ENCODE measurements at regions not wholly inside any gene's neighbourhood (a gene's known extent, or its start where the extent isn't known, plus 50 kb on each side); places are given as distances from the start of the nearest gene placed in this dataset.

GRCh38 chr4:60809486-60809800 lies 390.7 kb upstream of the ADGRL3 start:
- Histone ChIP-seq H3K9me3 (no peaks in the 10 kb centered on the region), H3K36me3 (replicated peaks) (no peaks in the 10 kb centered on the region), H3K4me3 (no peak overlapping the region), H3K4me1 (no peaks in the 10 kb centered on the region), H3K27me3 (ENCODE audit: low read depth) (no peaks in the 10 kb centered on the region)
- DNase-seq (ENCODE audit: low spot score in 2 of 2) = no peak
- in situ Hi-C loops (cut with MboI; ENCODE audit: low sequenced_read_pairs) = no loop called here

GRCh38 chr4:60812811-60813210 lies 387.3 kb upstream of the ADGRL3 start:
- DNase-seq (ENCODE audit: low spot score in 2 of 2) = no peak
- in situ Hi-C loops (cut with MboI; ENCODE audit: low sequenced_read_pairs) = no loop called here
- Histone ChIP-seq H3K36me3 (replicated peaks) (no peaks in the 10 kb centered on the region), H3K4me1 (no peaks in the 10 kb centered on the region), H3K9me3 (no peaks in the 10 kb centered on the region), H3K4me3 (no peak overlapping the region), H3K27me3 (ENCODE audit: low read depth) (no peaks in the 10 kb centered on the region)

DNA sequence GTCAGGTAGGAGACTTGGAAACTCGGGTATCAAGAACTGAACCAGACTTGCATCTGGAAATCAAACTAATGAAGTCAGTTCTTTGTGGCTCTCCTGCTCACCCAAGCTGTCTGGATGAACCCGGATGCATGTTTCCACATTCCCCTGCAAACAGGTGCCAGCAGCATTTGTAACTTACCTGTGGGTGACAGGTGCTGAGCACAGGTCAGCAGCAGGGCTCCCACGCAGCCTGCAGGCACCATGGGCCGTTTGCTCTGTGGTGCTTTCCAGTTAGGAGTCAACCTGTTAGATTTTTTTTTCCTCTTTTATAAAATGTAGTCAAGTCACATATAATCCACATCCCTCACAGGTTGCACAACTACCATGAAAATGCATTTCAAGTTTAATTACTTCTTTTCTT lies 385.6 kb upstream of the ADGRL3 start:
- H3K27me3 ChIP-seq (ENCODE audit: low read depth) = no peaks in the 10 kb centered on the region
- no peaks in the 10 kb centered on the region for H3K36me3 ChIP-seq (replicated peaks)
- DNase-seq (ENCODE audit: low spot score in 2 of 2) = no peak
- no peaks in the 10 kb centered on the region for H3K9me3 ChIP-seq
- H3K4me1 ChIP-seq = no peaks in the 10 kb centered on the region
- no peak overlapping the region for H3K4me3 ChIP-seq
- in situ Hi-C loops (cut with MboI; ENCODE audit: low sequenced_read_pairs) = no loop called here

DNA sequence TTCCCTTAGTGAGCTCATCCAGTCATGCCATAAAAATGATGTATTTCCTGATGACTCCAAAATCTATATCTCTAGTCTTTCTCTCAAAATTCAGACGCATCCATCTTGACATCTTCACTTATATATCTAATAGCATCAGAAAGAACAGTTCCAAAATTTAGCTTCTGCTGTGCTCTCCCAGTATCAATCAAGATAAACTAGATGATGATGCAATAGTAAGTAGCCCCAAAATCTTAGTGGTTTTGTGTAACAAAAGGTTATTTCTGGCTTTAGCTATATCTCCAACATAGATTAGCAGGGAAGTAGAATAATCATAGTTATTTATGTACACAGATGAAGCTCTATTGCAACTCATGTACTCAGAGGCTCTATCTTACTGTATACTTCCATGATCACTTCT lies 382.5 kb upstream of the ADGRL3 start:
- no peak for DNase-seq (ENCODE audit: low spot score in 2 of 2)
- no peaks in the 10 kb centered on the region for H3K27me3 ChIP-seq (ENCODE audit: low read depth)
- no peaks in the 10 kb centered on the region for H3K9me3 ChIP-seq
- in situ Hi-C loops (cut with MboI; ENCODE audit: low sequenced_read_pairs) = no loop called here
- no peak overlapping the region for H3K4me3 ChIP-seq
- no peaks in the 10 kb centered on the region for H3K36me3 ChIP-seq (replicated peaks)
- H3K4me1 ChIP-seq = no peaks in the 10 kb centered on the region

DNA sequence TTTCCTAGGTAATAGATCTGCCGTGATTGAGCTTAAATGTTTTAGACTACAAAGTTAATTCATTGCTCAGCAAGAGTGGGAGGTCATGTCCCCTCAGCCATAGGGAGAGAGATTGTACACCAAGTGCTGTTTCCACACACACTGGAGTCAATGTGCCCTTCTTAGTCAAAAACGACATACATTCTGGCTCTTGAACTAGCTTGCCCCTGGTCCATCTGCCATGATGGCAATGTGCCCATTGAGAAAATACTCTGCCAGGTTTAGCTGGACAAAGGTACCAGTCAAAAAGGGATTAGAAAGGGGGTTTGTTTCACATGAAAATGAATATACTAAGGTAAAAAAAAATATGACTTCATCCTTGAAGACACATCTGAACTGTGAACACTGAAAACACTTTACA lies 377.1 kb upstream of the ADGRL3 start:
- no peaks in the 10 kb centered on the region for H3K4me1 ChIP-seq
- no peaks in the 10 kb centered on the region for H3K36me3 ChIP-seq (replicated peaks)
- no peak for DNase-seq (ENCODE audit: low spot score in 2 of 2)
- H3K9me3 ChIP-seq = no peaks in the 10 kb centered on the region
- H3K27me3 ChIP-seq (ENCODE audit: low read depth) = no peaks in the 10 kb centered on the region
- in situ Hi-C loops (cut with MboI; ENCODE audit: low sequenced_read_pairs) = no loop called here
- no peak overlapping the region for H3K4me3 ChIP-seq

- no peaks in the 10 kb centered on the region for H3K9me3 ChIP-seq
- DNase-seq (ENCODE audit: low spot score in 2 of 2) = no peak
- H3K27me3 ChIP-seq (ENCODE audit: low read depth) = no peaks in the 10 kb centered on the region
These were observed 360.1 kb upstream of the ADGRL3 start for GRCh38 chr4:60840020-60840419.

DNA sequence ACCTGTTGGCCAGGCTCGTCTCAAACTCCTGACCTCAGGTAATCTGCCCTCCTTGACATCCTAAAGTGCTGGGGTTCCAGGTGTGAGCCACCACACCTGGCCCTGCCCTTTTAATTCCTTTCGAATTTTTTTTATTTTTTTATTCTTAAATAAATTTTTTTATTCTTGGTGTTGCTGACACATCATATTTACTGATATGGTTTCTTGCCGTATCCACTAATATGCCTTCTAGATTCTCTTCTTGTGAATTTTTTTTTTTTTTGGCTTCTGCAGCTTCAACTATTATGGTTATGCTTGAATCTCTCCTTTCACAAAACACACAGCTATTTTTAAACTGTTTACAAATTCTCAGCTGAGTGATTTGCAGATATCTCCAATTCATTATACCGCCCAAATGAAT lies 353.4 kb upstream of the ADGRL3 start:
- no peaks in the 10 kb centered on the region for H3K4me1 ChIP-seq
- no peak for DNase-seq (ENCODE audit: low spot score in 2 of 2)
- no peaks in the 10 kb centered on the region for H3K27me3 ChIP-seq (ENCODE audit: low read depth)
- no peaks in the 10 kb centered on the region for H3K36me3 ChIP-seq (replicated peaks)
- H3K9me3 ChIP-seq = no peaks in the 10 kb centered on the region
- in situ Hi-C loops (cut with MboI; ENCODE audit: low sequenced_read_pairs) = no loop called here
- no peak overlapping the region for H3K4me3 ChIP-seq

More at GRCh38 chr4:60840020-60840419, 360.1 kb upstream of the ADGRL3 start:
- H3K4me3 ChIP-seq = no peak overlapping the region
- no peaks in the 10 kb centered on the region for H3K36me3 ChIP-seq (replicated peaks)
- no peaks in the 10 kb centered on the region for H3K4me1 ChIP-seq
- in situ Hi-C loops (cut with MboI; ENCODE audit: low sequenced_read_pairs) = no loop called here

GRCh38 chr4:60847614-60848013 lies 352.5 kb upstream of the ADGRL3 start:
- Histone ChIP-seq H3K4me1 (no peaks in the 10 kb centered on the region), H3K9me3 (no peaks in the 10 kb centered on the region), H3K36me3 (replicated peaks) (no peaks in the 10 kb centered on the region), H3K4me3 (no peak overlapping the region), H3K27me3 (ENCODE audit: low read depth) (no peaks in the 10 kb centered on the region)
- no peak for DNase-seq (ENCODE audit: low spot score in 2 of 2)
- in situ Hi-C loops (cut with MboI; ENCODE audit: low sequenced_read_pairs) = no loop called here

GRCh38 chr4:60857130-60857753 lies 342.9 kb upstream of the ADGRL3 start:
- H3K4me3 ChIP-seq = no peak overlapping the region
- no peaks in the 10 kb centered on the region for H3K36me3 ChIP-seq (replicated peaks)
- H3K4me1 ChIP-seq = no peaks in the 10 kb centered on the region
- no peaks in the 10 kb centered on the region for H3K27me3 ChIP-seq (ENCODE audit: low read depth)
- no peak for DNase-seq (ENCODE audit: low spot score in 2 of 2)
- no peaks in the 10 kb centered on the region for H3K9me3 ChIP-seq
- in situ Hi-C loops (cut with MboI; ENCODE audit: low sequenced_read_pairs) = no loop called here

DNA sequence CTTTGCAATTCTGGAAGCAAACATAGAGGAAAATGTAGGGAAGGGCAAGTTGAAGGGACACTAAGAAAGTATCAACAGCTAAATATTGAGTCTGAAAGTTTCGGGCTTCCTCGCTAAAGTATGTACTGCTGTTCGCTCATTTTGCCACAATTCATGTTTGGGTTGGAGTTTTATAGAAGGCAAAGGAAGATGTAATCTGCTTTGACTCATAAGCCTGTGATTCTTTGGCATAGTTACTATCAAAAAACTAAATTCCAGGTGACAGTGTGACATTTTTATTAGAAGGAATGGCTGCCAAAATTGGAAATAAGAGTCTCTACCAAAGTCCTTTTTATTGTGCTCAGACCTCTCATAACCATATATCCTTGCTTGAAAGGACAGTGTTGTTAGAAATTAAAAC lies 336.7 kb upstream of the ADGRL3 start:
- Histone ChIP-seq H3K9me3 (no peaks in the 10 kb centered on the region), H3K4me3 (no peak overlapping the region), H3K36me3 (replicated peaks) (no peaks in the 10 kb centered on the region), H3K27me3 (ENCODE audit: low read depth) (no peaks in the 10 kb centered on the region), H3K4me1 (no peaks in the 10 kb centered on the region)
- no peak for DNase-seq (ENCODE audit: low spot score in 2 of 2)
- in situ Hi-C loops (cut with MboI; ENCODE audit: low sequenced_read_pairs) = no loop called here

GRCh38 chr4:60865273-60865672 lies 334.9 kb upstream of the ADGRL3 start:
- no peaks in the 10 kb centered on the region for H3K9me3 ChIP-seq
- DNase-seq (ENCODE audit: low spot score in 2 of 2) = no peak
- H3K4me3 ChIP-seq = no peak overlapping the region
- H3K4me1 ChIP-seq = no peaks in the 10 kb centered on the region; the same call in 1 of the 2 replicates
- no peaks in the 10 kb centered on the region for H3K27me3 ChIP-seq (ENCODE audit: low read depth)
- in situ Hi-C loops (cut with MboI; ENCODE audit: low sequenced_read_pairs) = no loop called here
- H3K36me3 ChIP-seq (replicated peaks) = no peaks in the 10 kb centered on the region

DNA sequence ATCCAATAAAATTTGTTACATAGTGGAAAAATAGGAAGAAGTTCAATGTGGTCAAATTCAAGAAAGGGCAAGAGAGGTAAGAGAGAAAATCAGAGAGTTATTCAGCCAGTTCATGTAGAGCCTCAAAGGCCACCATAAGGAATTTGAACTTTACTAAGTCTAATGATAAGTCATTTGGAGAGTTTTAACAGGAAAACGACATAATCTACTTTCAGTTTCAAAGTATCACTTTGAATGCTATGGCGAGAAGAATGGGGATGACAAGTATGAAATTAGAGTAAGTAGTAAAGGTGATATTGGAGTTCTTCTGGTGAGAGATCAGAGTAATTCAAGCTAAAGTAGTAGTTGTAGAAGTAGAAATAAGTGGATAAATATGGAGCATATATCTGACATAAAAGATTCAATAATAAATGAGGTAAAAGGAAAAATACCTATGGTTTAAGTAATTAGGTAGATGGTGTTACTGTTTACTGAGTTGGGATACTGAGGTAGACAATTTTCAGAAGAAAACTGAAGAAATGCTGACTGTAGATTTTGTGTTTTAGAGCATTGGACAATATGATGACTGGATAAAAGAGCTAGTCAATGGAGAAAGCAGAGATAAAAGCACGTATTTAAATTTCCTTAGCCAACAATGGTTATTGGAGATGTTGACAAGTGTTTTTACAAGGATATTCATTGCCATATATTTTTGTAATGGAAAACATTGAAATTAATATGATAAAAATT lies 331.7 kb upstream of the ADGRL3 start:
- DNase-seq (ENCODE audit: low spot score in 2 of 2) = no peak
- Histone ChIP-seq H3K27me3 (ENCODE audit: low read depth) (no peaks in the 10 kb centered on the region), H3K4me1 (peaks cover 3% of the 10 kb centered on the region), H3K4me3 (no peak overlapping the region), H3K9me3 (no peaks in the 10 kb centered on the region), H3K36me3 (replicated peaks) (no peaks in the 10 kb centered on the region)
- in situ Hi-C loops (cut with MboI; ENCODE audit: low sequenced_read_pairs) = no loop called here

DNA sequence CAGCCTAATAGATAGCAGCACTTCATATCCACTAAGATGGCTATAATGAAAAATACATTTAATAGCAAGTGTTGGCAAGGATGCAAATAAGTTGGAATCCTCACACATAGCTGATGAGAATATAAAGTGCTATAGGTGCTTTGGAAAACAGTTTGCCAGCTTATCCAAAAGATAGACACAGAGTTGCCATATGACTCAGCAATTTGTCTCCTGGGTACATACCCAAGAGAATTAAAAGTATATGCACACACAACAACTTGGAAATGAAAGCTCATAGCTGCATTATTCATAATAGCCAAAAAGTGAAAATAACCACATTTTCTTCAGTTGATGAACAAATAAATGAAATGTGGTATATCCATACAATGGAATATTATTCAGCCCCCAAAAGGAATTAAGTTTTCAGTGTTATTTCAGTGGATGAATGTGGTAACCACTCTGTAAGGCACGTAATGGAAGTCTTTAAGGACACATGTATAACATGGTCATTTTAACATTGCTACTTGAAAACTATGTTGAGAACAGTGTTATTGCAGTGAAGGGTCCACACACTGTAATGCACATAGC lies 320.9 kb upstream of the ADGRL3 start:
- in situ Hi-C loops (cut with MboI; ENCODE audit: low sequenced_read_pairs) = no loop called here
- Histone ChIP-seq H3K36me3 (replicated peaks) (no peaks in the 10 kb centered on the region), H3K9me3 (no peaks in the 10 kb centered on the region), H3K4me1 (no peaks in the 10 kb centered on the region), H3K4me3 (no peak overlapping the region), H3K27me3 (ENCODE audit: low read depth) (no peaks in the 10 kb centered on the region)
- no peak for DNase-seq (ENCODE audit: low spot score in 2 of 2)

GRCh38 chr4:60884587-60884986 lies 315.5 kb upstream of the ADGRL3 start:
- H3K9me3 ChIP-seq = no peaks in the 10 kb centered on the region
- no peak for DNase-seq (ENCODE audit: low spot score in 2 of 2)

More at GRCh38 chr4:60884587-60884986, 315.5 kb upstream of the ADGRL3 start:
- Histone ChIP-seq H3K4me3 (no peak overlapping the region), H3K36me3 (replicated peaks) (no peaks in the 10 kb centered on the region), H3K27me3 (ENCODE audit: low read depth) (no peaks in the 10 kb centered on the region), H3K4me1 (no peaks in the 10 kb centered on the region)
- in situ Hi-C loops (cut with MboI; ENCODE audit: low sequenced_read_pairs) = no loop called here
